Adrenal gland (tissue), 9 donors: ENCODE measurements at regions not wholly inside any gene's neighbourhood (a gene's known extent, or its start where the extent isn't known, plus 50 kb on each side); places are given as distances from the start of the nearest gene placed in this dataset.

Experiments used
- DNase-seq, 7 donors: peaks; one replicate each; pipeline ENCODE4 v3.0.0-alpha.2; 2019 to 2020
- H3K27ac ChIP-seq, 5 donors: fragments of 200-600 bp; sonication (generic) in 4 of 5; 1 replicate in 3 of 5; 2 replicates in 2 of 5; pipeline versions ENCODE4 v1.5.1 to v1.8.0; 2016 to 2020; ENCODE audit warnings: mild to moderate bottlenecking in 1 of 5
- H3K27me3 ChIP-seq: fragments of 200-600 bp; 2 replicates; pipeline ENCODE4 v1.8.0; 2021
- H3K36me3 ChIP-seq, 2 donors: fragments of 200-600 bp; replicated peaks in 1 of 2; 1 replicate in 1 of 2; 2 replicates in 1 of 2; pipeline versions ENCODE4 v1.5.1 to v1.8.0; 2018 to 2022
- H3K4me1 ChIP-seq, 2 donors: fragments of 200-600 bp; replicated peaks in 1 of 2; 1 replicate in 1 of 2; 2 replicates in 1 of 2; pipeline versions ENCODE4 v1.5.1 to v1.8.0; 2018 to 2021
- H3K4me3 ChIP-seq, 4 donors: fragments of 200-600 bp; sonication (generic) in 3 of 4; one replicate each; pipeline ENCODE4 v1.5.1; 2016 to 2018
- H3K9me3 ChIP-seq, 3 donors: fragments of 200-600 bp; sonication (generic) in 1 of 3; replicated peaks in 1 of 3; 1 replicate in 2 of 3; 2 replicates in 1 of 3; pipeline versions ENCODE4 v1.5.1 to v1.8.0; 2016 to 2021
- POLR2A ChIP-seq, 2 donors: fragments of 450-650 bp; IDR thresholded peaks; one replicate each; pipeline ENCODE4 v1.6.1; 2017; ENCODE audit warnings: antibody characterized with exemption in 2 of 2, mild to moderate bottlenecking in 2 of 2, moderate library complexity in 1 of 2
- WGBS, 4 donors: extraction: QIAGEN DNeasy Blood & Tissue Kit in 2 of 4; methylation state at CpG; one replicate each; pipeline versions ENCODE4 v1.1.5 to v1.1.7; 2013 to 2017; 5-methylcytosine and 5-hydroxymethylcytosine counted together
- intact Hi-C, 2 donors: fragments of 100-400 bp; cut with DNase I; formaldehyde crosslinking; loops; one replicate each; pipeline versions ENCODE4 v1.14.1 to v1.15.0; 2022 to 2023
- TF ChIP-seq, protein P1 (sequence below), 6 experiments: fragments of 450-650 bp in 4 of 6; fragments of 200-600 bp in 2 of 6; sonication (generic) in 1 of 6; IDR thresholded peaks; 1 replicate in 5 of 6; 2 replicates in 1 of 6; pipeline versions ENCODE4 v1.5.1 to v1.8.0; 2016 to 2021; ENCODE audit warnings: antibody characterized with exemption in 6 of 6, mild to moderate bottlenecking in 2 of 6, moderate library complexity in 1 of 6
- donor health status: healthy with polysubstance abuse.
- donor health status: Bipolar disorder and iron deficiency.
- donor health status: DM: yes; HTN: yes; CAD: no.
- donor health status: DM: no; HTN: no; CAD: no.
- donor health status: DM: no; HTN: no; CAD: no.

DNA sequence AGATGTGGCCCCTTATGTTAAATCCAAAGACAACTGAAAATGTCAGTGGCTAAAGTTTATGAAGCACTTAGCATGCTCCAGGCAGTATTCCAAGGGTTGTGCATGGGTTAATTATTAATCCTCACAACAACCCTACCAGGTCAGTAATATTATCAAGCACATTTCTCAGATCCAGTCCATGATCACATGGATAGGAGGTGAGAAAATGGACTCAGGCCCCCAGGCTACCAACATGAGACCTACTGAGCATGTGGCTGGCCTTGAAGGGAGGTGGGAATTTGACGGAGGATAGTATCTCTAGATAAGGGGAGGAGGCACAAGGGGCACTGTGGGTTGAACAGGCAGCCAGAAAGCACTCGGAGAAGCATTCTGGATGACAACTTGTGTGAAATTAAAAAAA lies 412.0 kb downstream of the MEIS1 start:
- TF ChIP-seq, protein P1, sequence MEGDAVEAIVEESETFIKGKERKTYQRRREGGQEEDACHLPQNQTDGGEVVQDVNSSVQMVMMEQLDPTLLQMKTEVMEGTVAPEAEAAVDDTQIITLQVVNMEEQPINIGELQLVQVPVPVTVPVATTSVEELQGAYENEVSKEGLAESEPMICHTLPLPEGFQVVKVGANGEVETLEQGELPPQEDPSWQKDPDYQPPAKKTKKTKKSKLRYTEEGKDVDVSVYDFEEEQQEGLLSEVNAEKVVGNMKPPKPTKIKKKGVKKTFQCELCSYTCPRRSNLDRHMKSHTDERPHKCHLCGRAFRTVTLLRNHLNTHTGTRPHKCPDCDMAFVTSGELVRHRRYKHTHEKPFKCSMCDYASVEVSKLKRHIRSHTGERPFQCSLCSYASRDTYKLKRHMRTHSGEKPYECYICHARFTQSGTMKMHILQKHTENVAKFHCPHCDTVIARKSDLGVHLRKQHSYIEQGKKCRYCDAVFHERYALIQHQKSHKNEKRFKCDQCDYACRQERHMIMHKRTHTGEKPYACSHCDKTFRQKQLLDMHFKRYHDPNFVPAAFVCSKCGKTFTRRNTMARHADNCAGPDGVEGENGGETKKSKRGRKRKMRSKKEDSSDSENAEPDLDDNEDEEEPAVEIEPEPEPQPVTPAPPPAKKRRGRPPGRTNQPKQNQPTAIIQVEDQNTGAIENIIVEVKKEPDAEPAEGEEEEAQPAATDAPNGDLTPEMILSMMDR (IDR thresholded peaks at IDR 0.05): no peak
- no peak for TF ChIP-seq POLR2A (IDR thresholded peaks at IDR 0.05)
- H3K27ac ChIP-seq: no peak overlapping the region

DNA sequence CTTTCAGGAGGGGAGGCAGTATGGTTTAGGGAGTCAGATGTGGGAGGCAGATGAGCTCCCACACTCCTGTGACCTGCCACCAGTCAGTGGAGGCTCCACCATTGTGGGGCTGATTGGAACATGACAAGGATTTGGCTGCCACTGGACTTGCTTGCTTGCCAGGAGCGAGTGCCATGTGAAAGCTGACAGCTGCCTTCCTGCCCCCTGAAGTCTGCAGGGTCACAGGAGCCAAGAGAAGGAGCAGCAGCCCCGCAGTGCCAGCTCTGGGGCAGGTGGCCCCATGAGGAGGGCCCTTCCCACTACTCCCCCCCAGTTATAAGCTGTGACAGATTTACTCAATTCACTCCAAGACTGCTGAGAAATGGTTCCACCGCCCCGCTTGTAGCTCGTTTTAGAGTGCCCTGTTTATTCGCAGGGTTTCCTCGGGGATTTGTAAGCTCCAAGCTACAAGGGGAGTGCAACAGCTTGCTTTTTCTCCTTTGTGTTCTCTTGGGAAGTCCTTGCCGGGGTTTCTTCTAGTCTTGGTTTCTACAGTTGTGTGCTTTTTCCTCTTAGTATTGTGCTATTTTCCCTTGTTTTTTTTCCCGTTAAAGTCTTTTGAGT lies 414.3 kb downstream of the MEIS1 start:
- 84 to 95% (median 88%) methylated on average over 7 to 9 of the region's 9 CpGs for WGBS, 4 donors
- no peaks in the 10 kb centered on the region for H3K27me3 ChIP-seq
- intact Hi-C loops: no loop called here
- TF ChIP-seq, protein P1 (IDR thresholded peaks at IDR 0.05): no peak
- TF ChIP-seq POLR2A (IDR thresholded peaks at IDR 0.05): no peak
- no peaks in the 10 kb centered on the region for H3K4me1 ChIP-seq
- H3K36me3 ChIP-seq: no peaks in the 10 kb centered on the region
- H3K9me3 ChIP-seq: no peaks in the 10 kb centered on the region
- no peak overlapping the region for H3K4me3 ChIP-seq
- H3K27ac ChIP-seq: no peak overlapping the region
- DNase-seq: no peak

More for the DNA sequence above, 412.0 kb downstream of the MEIS1 start:
- 63 to 74% (median 72%) methylated on average over 2 of the region's 2 CpGs for WGBS, 4 donors
- Histone ChIP-seq H3K27me3 (no peaks in the 10 kb centered on the region), H3K4me1 (no peaks in the 10 kb centered on the region), H3K4me3 (no peak overlapping the region), H3K9me3 (no peaks in the 10 kb centered on the region), H3K36me3 (no peaks in the 10 kb centered on the region)
- DNase-seq: no peak
- intact Hi-C loops: no loop called here

DNA sequence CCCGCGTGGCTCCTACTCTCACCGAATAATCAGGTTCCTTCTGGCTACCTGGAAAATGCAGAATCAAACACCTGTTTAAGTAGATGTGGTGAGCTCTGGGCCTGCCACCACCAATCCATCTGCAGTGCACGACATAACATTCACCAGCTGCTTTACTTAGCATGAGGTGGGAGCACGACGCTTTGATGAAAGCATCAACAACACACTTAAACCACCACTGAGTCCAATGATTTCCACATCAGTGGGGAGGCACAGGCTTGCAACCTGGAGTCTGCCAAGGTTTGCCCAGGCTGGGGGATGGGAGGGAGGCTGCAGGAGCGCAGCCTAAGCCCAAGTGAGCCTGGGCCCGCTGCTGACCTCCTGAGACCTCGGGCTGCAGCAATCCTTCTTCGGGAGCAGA lies 415.5 kb downstream of the MEIS1 start:
- Histone ChIP-seq H3K4me1 (no peaks in the 10 kb centered on the region), H3K27me3 (no peaks in the 10 kb centered on the region), H3K4me3 (no peak overlapping the region), H3K36me3 (no peaks in the 10 kb centered on the region), H3K27ac (no peak overlapping the region), H3K9me3 (no peaks in the 10 kb centered on the region)
- peak in 1 of 7 donors; percentile 5 for DNase-seq
- intact Hi-C loops: no loop called here
- 84 to 98% (median 94%) methylated on average over 6 to 10 of the region's 10 CpGs for WGBS, 4 donors
- TF ChIP-seq POLR2A (IDR thresholded peaks at IDR 0.05): no peak
- TF ChIP-seq, protein P1 (IDR thresholded peaks at IDR 0.05): no peak

DNA sequence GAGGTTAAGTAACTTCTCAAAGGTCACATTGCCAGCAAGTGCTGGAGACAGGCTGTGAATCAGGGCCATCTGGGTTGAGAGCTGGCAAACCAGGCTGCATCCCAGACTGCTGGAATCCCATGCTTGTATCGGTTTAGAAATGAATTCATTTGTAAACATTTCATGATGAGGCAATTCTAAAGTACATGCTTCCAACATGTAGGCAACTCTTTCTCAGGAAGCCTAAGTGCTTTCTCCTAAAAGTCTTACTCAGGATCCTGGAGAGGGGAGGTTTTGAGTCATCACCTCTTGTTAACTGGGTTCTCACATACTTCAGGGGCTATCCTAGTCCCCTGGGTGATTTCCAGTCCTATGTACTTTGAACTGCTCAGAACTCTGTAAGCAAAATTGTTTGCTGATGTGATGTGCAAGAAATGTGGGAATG lies 416.5 kb downstream of the MEIS1 start:
- Histone ChIP-seq H3K36me3 (no peaks in the 10 kb centered on the region), H3K9me3 (no peaks in the 10 kb centered on the region), H3K27me3 (no peaks in the 10 kb centered on the region), H3K4me3 (no peak overlapping the region), H3K4me1 (no peaks in the 10 kb centered on the region), H3K27ac (no peak overlapping the region)
- TF ChIP-seq POLR2A (IDR thresholded peaks at IDR 0.05): no peak
- TF ChIP-seq, protein P1 (IDR thresholded peaks at IDR 0.05): no peak
- DNase-seq: no peak
- intact Hi-C loops: no loop called here
- WGBS, 4 donors: 73 to 89% (median 75%) methylated on average over 1 of the region's 1 CpG
